ENCODE measurements at regions not wholly inside any gene's neighbourhood (a gene's known extent, or its start where the extent isn't known, plus 50 kb on each side); places are given as distances from the start of the nearest gene placed in this dataset.

- TF ChIP-seq, protein P1, sequence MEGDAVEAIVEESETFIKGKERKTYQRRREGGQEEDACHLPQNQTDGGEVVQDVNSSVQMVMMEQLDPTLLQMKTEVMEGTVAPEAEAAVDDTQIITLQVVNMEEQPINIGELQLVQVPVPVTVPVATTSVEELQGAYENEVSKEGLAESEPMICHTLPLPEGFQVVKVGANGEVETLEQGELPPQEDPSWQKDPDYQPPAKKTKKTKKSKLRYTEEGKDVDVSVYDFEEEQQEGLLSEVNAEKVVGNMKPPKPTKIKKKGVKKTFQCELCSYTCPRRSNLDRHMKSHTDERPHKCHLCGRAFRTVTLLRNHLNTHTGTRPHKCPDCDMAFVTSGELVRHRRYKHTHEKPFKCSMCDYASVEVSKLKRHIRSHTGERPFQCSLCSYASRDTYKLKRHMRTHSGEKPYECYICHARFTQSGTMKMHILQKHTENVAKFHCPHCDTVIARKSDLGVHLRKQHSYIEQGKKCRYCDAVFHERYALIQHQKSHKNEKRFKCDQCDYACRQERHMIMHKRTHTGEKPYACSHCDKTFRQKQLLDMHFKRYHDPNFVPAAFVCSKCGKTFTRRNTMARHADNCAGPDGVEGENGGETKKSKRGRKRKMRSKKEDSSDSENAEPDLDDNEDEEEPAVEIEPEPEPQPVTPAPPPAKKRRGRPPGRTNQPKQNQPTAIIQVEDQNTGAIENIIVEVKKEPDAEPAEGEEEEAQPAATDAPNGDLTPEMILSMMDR (conservative IDR thresholded peaks at IDR 0.05; ENCODE audit: low read depth in 2 of 2), result no peak
- TF ChIP-seq EZH2 (IDR thresholded peaks at IDR 0.05; ENCODE audit: low read depth, unreplicated experiment), result no peak
- no peak for TF ChIP-seq REST (IDR thresholded peaks at IDR 0.05; ENCODE audit: unreplicated experiment)
- no peak for TF ChIP-seq ETS1 (IDR thresholded peaks at IDR 0.05)
- TF ChIP-seq JUNB (IDR thresholded peaks at IDR 0.05; ENCODE audit: unreplicated experiment), result no peak
- TF ChIP-seq POLR2AphosphoS5 (IDR thresholded peaks at IDR 0.05; ENCODE audit: low read depth), result no peak
- TF ChIP-seq EZH2phosphoT487 (IDR thresholded peaks at IDR 0.05; ENCODE audit: unreplicated experiment), result no peak
- TF ChIP-seq CREB1 (CRISPR knock-in tag; IDR thresholded peaks at IDR 0.05; ENCODE audit: low read depth), result no peak
- no peak for TF ChIP-seq NANOG (IDR thresholded peaks at IDR 0.05; ENCODE audit: borderline replicate concordance)
Observed at GRCh38 chr20:58077282-58077681, 151.2 kb downstream of the ANKRD60 start.
